Liver (tissue), 8 donors: ENCODE measurements at regions not wholly inside any gene's neighbourhood (a gene's known extent, or its start where the extent isn't known, plus 50 kb on each side); places are given as distances from the start of the nearest gene placed in this dataset.

Experiments used
- DNase-seq: peaks from one replicate; pipeline ENCODE4 v3.0.0-alpha.2; 2017; ENCODE audit warnings: low spot score
- H3K27ac ChIP-seq, 2 donors: one replicate each; pipeline ENCODE4 v1.7.0; 2013; ENCODE audit warnings: inconsistent platforms in 2 of 2, low read length in 2 of 2, control low read depth in 1 of 2, low read depth in 1 of 2, mild to moderate bottlenecking in 1 of 2
- H3K27me3 ChIP-seq, 4 donors: one replicate each; pipeline versions ENCODE4 v1.6.1 to v1.7.0; 2013; ENCODE audit warnings: low read length in 3 of 4, inconsistent platforms in 1 of 4, mild to moderate bottlenecking in 1 of 4, moderate library complexity in 1 of 4; ENCODE audit not compliant: control insufficient read depth in 4 of 4, insufficient read depth in 4 of 4
- H3K36me3 ChIP-seq, 4 donors: one replicate each; pipeline versions ENCODE4 v1.6.1 to v1.7.0; 2013; ENCODE audit warnings: low read length in 3 of 4, mild to moderate bottlenecking in 3 of 4, low read depth in 1 of 4, moderate library complexity in 1 of 4; ENCODE audit not compliant: control insufficient read depth in 4 of 4, insufficient read depth in 3 of 4
- H3K4me1 ChIP-seq, 4 donors: one replicate each; pipeline versions ENCODE4 v1.6.1 to v1.7.0; 2013; ENCODE audit warnings: low read length in 3 of 4, mild to moderate bottlenecking in 3 of 4, moderate library complexity in 1 of 4; ENCODE audit not compliant: control insufficient read depth in 4 of 4, insufficient read depth in 4 of 4
- H3K4me3 ChIP-seq, 3 donors: one replicate each; pipeline versions ENCODE4 v1.6.1 to v1.7.0; 2013; ENCODE audit warnings: low read length in 3 of 3, control low read depth in 1 of 3, low read depth in 1 of 3, mild to moderate bottlenecking in 1 of 3
- H3K9ac ChIP-seq, 2 donors: one replicate each; pipeline ENCODE4 v1.7.0; 2013; ENCODE audit warnings: low read length in 2 of 2, mild to moderate bottlenecking in 2 of 2, moderate library complexity in 2 of 2, control low read depth in 1 of 2, low read depth in 1 of 2
- H3K9me3 ChIP-seq, 4 donors: one replicate each; pipeline versions ENCODE4 v1.6.1 to v1.7.0; 2013; ENCODE audit warnings: low read length in 3 of 4; ENCODE audit not compliant: control insufficient read depth in 4 of 4
- CTCF ChIP-seq: fragments of 150-350 bp; IDR thresholded peaks from 2 replicates; pipeline ENCODE4 v1.5.1; 2017; ENCODE audit warnings: improper control_type of control experiment, low read depth, low read length; ENCODE audit not compliant: missing input control
- FOXA1 ChIP-seq: IDR thresholded peaks from 2 replicates; pipeline ENCODE4 v1.6.1; 2016; ENCODE audit warnings: antibody characterized with exemption
- FOXA2 ChIP-seq: IDR thresholded peaks from 2 replicates; pipeline ENCODE4 v1.6.1; 2016; ENCODE audit warnings: antibody characterized with exemption
- GABPA ChIP-seq, 2 donors: IDR thresholded peaks in 1 of 2; conservative IDR thresholded peaks in 1 of 2; 2 replicates each; pipeline ENCODE4 v1.6.1; 2016; ENCODE audit warnings: antibody characterized with exemption in 2 of 2, mild to moderate bottlenecking in 1 of 2, moderate library complexity in 1 of 2
- HNF4A ChIP-seq, 2 donors: conservative IDR thresholded peaks; 2 replicates each; pipeline ENCODE4 v1.6.1; 2016; ENCODE audit warnings: antibody characterized with exemption in 2 of 2, mild to moderate bottlenecking in 2 of 2
- HNF4G ChIP-seq: IDR thresholded peaks from 2 replicates; pipeline ENCODE4 v1.6.1; 2016; ENCODE audit warnings: antibody characterized with exemption
- JUND ChIP-seq, 2 donors: IDR thresholded peaks; 2 replicates each; pipeline ENCODE4 v1.6.1; 2016; ENCODE audit warnings: antibody characterized with exemption in 2 of 2
- NR2F2 ChIP-seq: IDR thresholded peaks from 2 replicates; pipeline ENCODE4 v1.6.1; 2016; ENCODE audit warnings: antibody characterized with exemption
- RAD21 ChIP-seq, 2 donors: IDR thresholded peaks; 2 replicates each; pipeline ENCODE4 v1.6.1; 2016; ENCODE audit warnings: antibody characterized with exemption in 2 of 2, mild to moderate bottlenecking in 2 of 2
- REST ChIP-seq: IDR thresholded peaks from 2 replicates; pipeline ENCODE4 v1.6.1; 2016; ENCODE audit warnings: antibody characterized with exemption, mild to moderate bottlenecking
- RXRA ChIP-seq, 2 donors: IDR thresholded peaks; 2 replicates each; pipeline ENCODE4 v1.6.1; 2017 to 2018; ENCODE audit warnings: antibody characterized with exemption in 2 of 2, mild to moderate bottlenecking in 1 of 2
- SP1 ChIP-seq: IDR thresholded peaks from 2 replicates; pipeline ENCODE4 v1.6.1; 2018; ENCODE audit warnings: antibody characterized with exemption, mild to moderate bottlenecking
- TAF1 ChIP-seq: conservative IDR thresholded peaks from 2 replicates; pipeline ENCODE4 v1.6.1; 2016; ENCODE audit warnings: antibody characterized with exemption, mild to moderate bottlenecking
- YY1 ChIP-seq: IDR thresholded peaks from 2 replicates; pipeline ENCODE4 v1.6.1; 2016; ENCODE audit warnings: antibody characterized with exemption, mild to moderate bottlenecking
- WGBS: extraction: QIAGEN DNeasy Blood & Tissue Kit; methylation state at CpG from one replicate; pipeline ENCODE4 v1.1.7; 2013; 5-methylcytosine and 5-hydroxymethylcytosine counted together
- TF ChIP-seq, protein P1 (sequence below): IDR thresholded peaks from 2 replicates; pipeline ENCODE4 v1.6.1; 2016; ENCODE audit warnings: antibody characterized with exemption
- TF ChIP-seq, protein P2 (sequence below): IDR thresholded peaks from 2 replicates; pipeline ENCODE4 v1.6.1; 2016; ENCODE audit warnings: antibody characterized with exemption
- TF ChIP-seq, protein P3 (sequence below): IDR thresholded peaks from 2 replicates; pipeline ENCODE4 v1.6.1; 2016; ENCODE audit warnings: antibody characterized with exemption
- donor health status: healthy.
- donor health status: healthy.
- donor health status: healthy.
- donor health status: healthy.
- donor health status: healthy.

- TF ChIP-seq RAD21 (IDR thresholded peaks at IDR 0.05) (peak in 1 of 2 donors; percentile 17), HNF4A (conservative IDR thresholded peaks at IDR 0.05) (no peak)
- H3K4me1 ChIP-seq, result no peaks in the 10 kb centered on the region
- H3K4me3 ChIP-seq, result no peak overlapping the region
- no peak overlapping the region for H3K27ac ChIP-seq
- no peak for DNase-seq
- no peaks in the 10 kb centered on the region for H3K9me3 ChIP-seq
- H3K9ac ChIP-seq, result no peak overlapping the region
- peaks cover 0 to 4% (median 0%) of the 10 kb centered on the region in 4 donors for H3K27me3 ChIP-seq
- WGBS, result 10% methylated on average over 2 of the region's 2 CpGs
- H3K36me3 ChIP-seq, result no peaks in the 10 kb centered on the region
Observed at GRCh38 chr16:62256406-62256805, 220.2 kb upstream of the CDH8 start.

DNA sequence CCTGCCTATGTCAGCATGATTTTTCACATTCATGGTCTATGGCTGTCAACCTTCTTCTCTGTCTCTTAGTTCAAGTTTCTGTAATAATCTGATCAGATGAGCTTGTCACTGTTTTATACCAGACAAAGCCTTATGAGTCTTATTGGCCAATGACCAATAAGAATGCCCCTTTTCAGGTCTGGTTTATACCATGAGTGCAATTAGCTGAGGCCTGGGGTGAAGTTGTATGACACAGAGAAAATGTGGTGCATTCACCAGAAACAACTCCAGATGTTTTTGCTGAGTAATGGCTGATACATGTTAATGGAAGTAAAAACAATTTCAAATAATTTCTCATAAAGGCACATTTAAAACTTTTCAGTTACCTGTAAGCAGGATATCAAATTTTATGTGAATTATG is 218.6 kb upstream of the CDH8 start:
- Histone ChIP-seq H3K4me3 (no peak overlapping the region), H3K27me3 (no peaks in the 10 kb centered on the region), H3K4me1 (no peaks in the 10 kb centered on the region), H3K27ac (no peak overlapping the region), H3K9me3 (no peaks in the 10 kb centered on the region), H3K36me3 (no peaks in the 10 kb centered on the region), H3K9ac (no peak overlapping the region)
- TF ChIP-seq FOXA2, result no peak
- no peak for TF ChIP-seq CTCF
- no peak for TF ChIP-seq JUND (IDR thresholded peaks at IDR 0.05)
- TF ChIP-seq REST, result no peak
- TF ChIP-seq RXRA (IDR thresholded peaks at IDR 0.05), result no peak
- no peak for TF ChIP-seq RAD21 (IDR thresholded peaks at IDR 0.05)
- TF ChIP-seq NR2F2, result no peak
- no peak for TF ChIP-seq SP1
- TF ChIP-seq, protein P1, sequence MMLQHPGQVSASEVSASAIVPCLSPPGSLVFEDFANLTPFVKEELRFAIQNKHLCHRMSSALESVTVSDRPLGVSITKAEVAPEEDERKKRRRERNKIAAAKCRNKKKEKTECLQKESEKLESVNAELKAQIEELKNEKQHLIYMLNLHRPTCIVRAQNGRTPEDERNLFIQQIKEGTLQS, result no peak
- DNase-seq, result no peak

DNA sequence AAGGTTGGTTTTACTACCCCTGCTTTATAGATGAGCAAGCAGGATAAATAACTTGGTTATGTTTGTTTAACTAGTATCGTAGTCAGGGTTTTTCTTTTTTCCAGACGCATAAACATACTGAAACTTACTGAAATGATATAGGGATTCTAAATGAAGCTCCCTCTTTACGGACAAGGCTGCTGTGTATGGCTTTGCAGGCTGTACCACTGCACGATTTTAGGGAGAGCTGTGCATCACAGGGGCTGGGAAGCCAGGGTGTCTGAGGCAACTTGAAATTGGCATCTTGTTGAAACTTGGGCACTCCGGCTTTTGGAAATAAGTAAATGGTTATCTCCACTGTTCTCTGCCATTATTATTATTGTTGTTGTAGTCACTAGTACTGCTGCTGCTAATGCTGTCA is 218.1 kb upstream of the CDH8 start:
- WGBS, result 69% methylated on average over 5 of the region's 5 CpGs
- no peak overlapping the region for H3K4me3 ChIP-seq
- no peaks in the 10 kb centered on the region for H3K4me1 ChIP-seq
- DNase-seq, result no peak
- H3K27ac ChIP-seq, result no peak overlapping the region
- no peaks in the 10 kb centered on the region for H3K9me3 ChIP-seq
- H3K9ac ChIP-seq, result no peak overlapping the region
- H3K27me3 ChIP-seq, result no peaks in the 10 kb centered on the region
- H3K36me3 ChIP-seq, result no peaks in the 10 kb centered on the region
- no peak for TF ChIP-seq FOXA2
- TF ChIP-seq, protein P1, result no peak
- TF ChIP-seq JUND (IDR thresholded peaks at IDR 0.05), result no peak
- no peak for TF ChIP-seq YY1
- no peak for TF ChIP-seq GABPA (IDR thresholded peaks at IDR 0.05 in 1 of 2, conservative IDR thresholded peaks at IDR 0.05 in 1 of 2)
- TF ChIP-seq RXRA (IDR thresholded peaks at IDR 0.05), result no peak
- TF ChIP-seq FOXA1, result no peak
- no peak for TF ChIP-seq NR2F2
- no peak for TF ChIP-seq TAF1
- TF ChIP-seq, protein P2, sequence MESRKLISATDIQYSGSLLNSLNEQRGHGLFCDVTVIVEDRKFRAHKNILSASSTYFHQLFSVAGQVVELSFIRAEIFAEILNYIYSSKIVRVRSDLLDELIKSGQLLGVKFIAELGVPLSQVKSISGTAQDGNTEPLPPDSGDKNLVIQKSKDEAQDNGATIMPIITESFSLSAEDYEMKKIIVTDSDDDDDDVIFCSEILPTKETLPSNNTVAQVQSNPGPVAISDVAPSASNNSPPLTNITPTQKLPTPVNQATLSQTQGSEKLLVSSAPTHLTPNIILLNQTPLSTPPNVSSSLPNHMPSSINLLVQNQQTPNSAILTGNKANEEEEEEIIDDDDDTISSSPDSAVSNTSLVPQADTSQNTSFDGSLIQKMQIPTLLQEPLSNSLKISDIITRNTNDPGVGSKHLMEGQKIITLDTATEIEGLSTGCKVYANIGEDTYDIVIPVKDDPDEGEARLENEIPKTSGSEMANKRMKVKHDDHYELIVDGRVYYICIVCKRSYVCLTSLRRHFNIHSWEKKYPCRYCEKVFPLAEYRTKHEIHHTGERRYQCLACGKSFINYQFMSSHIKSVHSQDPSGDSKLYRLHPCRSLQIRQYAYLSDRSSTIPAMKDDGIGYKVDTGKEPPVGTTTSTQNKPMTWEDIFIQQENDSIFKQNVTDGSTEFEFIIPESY, result no peak
- no peak for TF ChIP-seq HNF4A (conservative IDR thresholded peaks at IDR 0.05)
- TF ChIP-seq, protein P3, sequence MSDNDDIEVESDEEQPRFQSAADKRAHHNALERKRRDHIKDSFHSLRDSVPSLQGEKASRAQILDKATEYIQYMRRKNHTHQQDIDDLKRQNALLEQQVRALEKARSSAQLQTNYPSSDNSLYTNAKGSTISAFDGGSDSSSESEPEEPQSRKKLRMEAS, result no peak
- no peak for TF ChIP-seq HNF4G
- no peak for TF ChIP-seq CTCF
